A549 (cell line): ENCODE measurements at regions not wholly inside any gene's neighbourhood (a gene's known extent, or its start where the extent isn't known, plus 50 kb on each side); places are given as distances from the start of the nearest gene placed in this dataset.

ENCODE experiments used
- ATAC-seq, 2 experiments: fragments of 200-7000 bp in 1 of 2; fragments of >200 bp in 1 of 2; cut with Nextera tagmentation in 1 of 2; cut with Tn5 transposase in 1 of 2; 3 replicates each; pipeline versions ENCODE4 v1.8.0 to v1.9.1; 2018 to 2020; ENCODE audit warnings: mild to moderate bottlenecking in 1 of 2, moderate library complexity in 1 of 2
- CTCF ChIA-PET: fragments of 300-600 bp; sonication (Branson Sonifier 250); formaldehyde crosslinking; extraction: SDS; loops from one replicate; lab custom pipeline; 2021; ENCODE audit warnings: antibody characterized with exemption, inconsistent platforms; lab: Yijun Ruan, JAX
- POLR2A ChIA-PET: fragments of 350-600 bp; formaldehyde crosslinking; extraction: SDS; loops from one replicate; lab custom pipeline; 2021; ENCODE audit warnings: antibody characterized with exemption, inconsistent platforms; lab: Yijun Ruan, JAX
- DNase-seq, 2 experiments: peaks; one replicate each; pipeline versions ENCODE4 v3.0.0 to v3.0.0-alpha.2; 2011 to 2016; ENCODE audit warnings: low read depth in 1 of 2, low spot score in 1 of 2
- FAIRE-seq: peaks from 2 replicates; lab custom pipeline; 2011; peaks lifted over from hg19 to GRCh38; lab: Jason Lieb, UNC
- H3K27ac ChIP-seq, 2 experiments: fragments of >200 bp; sonication (Bioruptor Twin); formaldehyde crosslinking; 3 replicates each; pipeline ENCODE4 v1.5.1; 2016 to 2017
- H3K4me1 ChIP-seq: fragments of >200 bp; sonication (Bioruptor Twin); formaldehyde crosslinking; 3 replicates; pipeline ENCODE4 v1.6.1; 2016
- H3K4me2 ChIP-seq: fragments of >200 bp; sonication (Bioruptor Twin); formaldehyde crosslinking; 3 replicates; pipeline ENCODE4 v1.6.1; 2016
- H3K4me3 ChIP-seq: fragments of >200 bp; sonication (Bioruptor Twin); formaldehyde crosslinking; 3 replicates; pipeline ENCODE4 v1.5.1; 2016
- H3K9me3 ChIP-seq: fragments of >200 bp; sonication (Bioruptor Twin); formaldehyde crosslinking; 3 replicates; pipeline ENCODE4 v1.6.1; 2016
- ATOH8 ChIP-seq: fragments of 250-450 bp; sonication (Bioruptor Pico); IDR thresholded peaks from 2 replicates; pipeline ENCODE4 v1.5.0; 2020; ENCODE audit warnings: low read depth, mild to moderate bottlenecking, moderate library complexity
- BCL3 ChIP-seq: fragments of >200 bp; sonication (Bioruptor Twin); formaldehyde crosslinking; IDR thresholded peaks from 3 replicates; pipeline ENCODE4 v1.6.1; 2016
- CBX2 ChIP-seq: fragments of 200-600 bp; sonication (generic); IDR thresholded peaks from 2 replicates; pipeline ENCODE4 v1.6.1; 2016; ENCODE audit warnings: low read depth, mild to moderate bottlenecking, borderline replicate concordance
- CHD2 ChIP-seq: fragments of 150-350 bp; IDR thresholded peaks from 2 replicates; pipeline ENCODE4 v1.6.1; 2014; ENCODE audit warnings: low read length; ENCODE audit not compliant: partially characterized antibody
- ELK1 ChIP-seq: fragments of 150-350 bp; IDR thresholded peaks from 2 replicates; pipeline ENCODE4 v1.6.1; 2014; ENCODE audit warnings: low read depth, mild to moderate bottlenecking, low read length
- EP300 ChIP-seq, 2 experiments: fragments of >200 bp; sonication (Bioruptor Twin); formaldehyde crosslinking; IDR thresholded peaks; 2 replicates in 1 of 2; 3 replicates in 1 of 2; pipeline ENCODE4 v1.6.1; 2016 to 2017
- ESRRA ChIP-seq: fragments of 150-350 bp; IDR thresholded peaks from 2 replicates; pipeline ENCODE4 v1.6.1; 2014; ENCODE audit warnings: mild to moderate bottlenecking, low read length, borderline replicate concordance
- FOSB ChIP-seq: fragments of 250-450 bp; sonication (Bioruptor Pico); IDR thresholded peaks from 2 replicates; pipeline ENCODE4 v1.5.0; 2020; ENCODE audit warnings: mild to moderate bottlenecking, moderate library complexity
- HDAC2 ChIP-seq: fragments of 200-600 bp; sonication (generic); IDR thresholded peaks from 2 replicates; pipeline ENCODE4 v1.6.1; 2016
- HOXB13 ChIP-seq: fragments of 250-450 bp; sonication (Bioruptor Pico); IDR thresholded peaks from 2 replicates; pipeline ENCODE4 v1.5.0; 2020; ENCODE audit warnings: low read depth, mild to moderate bottlenecking, moderate library complexity
- JUNB ChIP-seq: fragments of >200 bp; sonication (Bioruptor Twin); formaldehyde crosslinking; IDR thresholded peaks from 2 replicates; pipeline ENCODE4 v1.6.1; 2016
- KDM1A ChIP-seq: fragments of 200-600 bp; sonication (generic); IDR thresholded peaks from 2 replicates; pipeline ENCODE4 v1.6.1; 2016; ENCODE audit warnings: low read depth, mild to moderate bottlenecking
- NFE2L2 ChIP-seq: fragments of 150-350 bp; conservative IDR thresholded peaks from 2 replicates; pipeline ENCODE4 v1.6.1; 2014; ENCODE audit warnings: low read length
- NR3C1 ChIP-seq: fragments of >200 bp; sonication (Bioruptor Twin); formaldehyde crosslinking; IDR thresholded peaks from 3 replicates; pipeline ENCODE4 v1.6.1; 2017
- RARB ChIP-seq: fragments of 250-450 bp; sonication (Bioruptor Pico); IDR thresholded peaks from 2 replicates; pipeline ENCODE4 v1.8.0; 2021; ENCODE audit warnings: mild to moderate bottlenecking, moderate library complexity
- RCOR1 ChIP-seq: fragments of 150-350 bp; IDR thresholded peaks from 2 replicates; pipeline ENCODE4 v1.6.1; 2014; ENCODE audit warnings: antibody characterized with exemption, low read length, low read depth
- RFX5 ChIP-seq: fragments of 450-650 bp; IDR thresholded peaks from 2 replicates; pipeline ENCODE4 v1.7.1; 2014; ENCODE audit warnings: antibody characterized with exemption, mild to moderate bottlenecking, moderate library complexity
- SREBF2 ChIP-seq: fragments of 450-650 bp; IDR thresholded peaks from 2 replicates; pipeline ENCODE4 v1.6.1; 2014; ENCODE audit warnings: mild to moderate bottlenecking, moderate library complexity
- ZFP36 ChIP-seq: fragments of 450-650 bp; IDR thresholded peaks from 2 replicates; pipeline ENCODE4 v1.6.1; 2014; ENCODE audit warnings: borderline replicate concordance; ENCODE audit not compliant: partially characterized antibody
- ZSCAN20 ChIP-seq: fragments of 250-450 bp; sonication (Bioruptor Pico); IDR thresholded peaks from 2 replicates; pipeline ENCODE4 v1.8.0; 2022; ENCODE audit warnings: mild to moderate bottlenecking, moderate library complexity
- WGBS: methylation state at CpG from one replicate; pipeline ENCODE4 v1.1.6; 2017; ENCODE audit errors: missing lambda C conversion rate; 5-methylcytosine and 5-hydroxymethylcytosine counted together
- TF ChIP-seq, protein P1 (sequence below): fragments of >200 bp; sonication (Bioruptor Twin); formaldehyde crosslinking; IDR thresholded peaks from 2 replicates; pipeline ENCODE4 v1.6.1; 2016
- TF ChIP-seq, protein P2 (sequence below): fragments of >200 bp; sonication (Bioruptor Twin); formaldehyde crosslinking; IDR thresholded peaks from 3 replicates; pipeline ENCODE4 v1.5.1; 2016
- TF ChIP-seq, protein P3 (sequence below): fragments of 250-450 bp; sonication (Bioruptor Pico); IDR thresholded peaks from 2 replicates; pipeline ENCODE4 v1.5.0; 2021; ENCODE audit warnings: mild to moderate bottlenecking, moderate library complexity, borderline replicate concordance

DNA sequence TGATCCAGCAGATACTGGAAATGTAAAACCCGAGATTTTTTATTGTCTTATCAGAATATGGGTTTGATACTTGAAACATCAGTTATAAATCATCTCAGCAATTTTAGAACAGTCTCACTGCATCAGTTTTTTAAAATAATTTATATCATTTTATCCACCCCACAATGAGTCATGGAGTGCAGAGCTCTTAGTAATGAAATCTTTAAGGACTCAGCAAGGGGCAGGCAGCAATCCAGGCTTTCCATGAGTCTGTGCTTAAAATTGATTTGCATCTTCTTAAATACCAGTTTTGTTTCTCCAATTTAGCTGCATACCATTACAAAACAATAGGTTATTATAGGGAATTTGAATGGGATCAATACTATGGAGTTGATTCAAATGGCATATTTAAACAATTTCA lies 832.3 kb downstream of the C6orf118 start:
- Histone ChIP-seq H3K4me1 (no peaks in the 10 kb centered on the region), H3K4me2 (no peak overlapping the region), H3K27ac (no peak overlapping the region), H3K4me3 (no peak overlapping the region), H3K9me3 (no peaks in the 10 kb centered on the region)
- CTCF ChIA-PET, result no interaction called here
- ATAC-seq (no peak), FAIRE-seq (no peak), DNase-seq (no peak)
- WGBS, result 0% methylated on average over 1 of the region's 1 CpG
- POLR2A ChIA-PET, result no interaction called here
- TF ChIP-seq KDM1A (no peak), NFE2L2 (no peak), ELK1 (no peak), ATOH8 (CRISPR knock-in tag) (no peak), ESRRA (no peak), HDAC2 (no peak), EP300 (IDR thresholded peaks at IDR 0.05) (no peak), SREBF2 (no peak)
- TF ChIP-seq, protein P1, sequence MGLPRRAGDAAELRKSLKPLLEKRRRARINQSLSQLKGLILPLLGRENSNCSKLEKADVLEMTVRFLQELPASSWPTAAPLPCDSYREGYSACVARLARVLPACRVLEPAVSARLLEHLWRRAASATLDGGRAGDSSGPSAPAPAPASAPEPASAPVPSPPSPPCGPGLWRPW, result no peak

DNA sequence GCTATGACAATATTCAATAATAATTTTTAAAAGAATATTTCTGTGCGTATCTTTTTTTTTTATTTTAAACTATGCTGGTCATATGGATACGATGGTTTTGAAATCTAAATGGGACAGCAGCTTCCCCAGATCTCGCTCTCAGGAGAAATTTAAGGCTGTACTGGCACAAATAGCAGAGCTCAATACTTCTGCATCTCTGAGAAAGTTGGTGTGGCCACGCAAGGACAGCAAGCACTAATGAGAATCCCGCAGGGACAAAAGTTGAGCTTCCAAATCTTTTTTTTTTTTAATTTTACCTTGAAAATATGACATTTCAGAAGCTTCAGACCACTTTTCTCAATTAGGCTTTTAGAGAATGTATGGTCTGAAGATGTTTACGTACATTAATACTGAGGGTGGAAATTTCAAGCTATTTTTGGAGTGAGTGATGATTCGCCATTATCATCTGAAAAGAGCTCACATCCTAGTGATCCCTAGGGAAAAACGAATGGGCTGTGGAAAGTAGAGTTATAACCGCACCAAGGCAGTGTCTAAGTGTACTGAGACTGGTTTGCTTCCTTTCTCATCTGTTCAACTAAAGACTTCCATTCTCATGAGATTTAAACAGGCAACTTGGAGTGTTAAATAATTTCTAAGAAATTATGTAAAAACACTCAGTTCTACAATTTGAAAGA lies 840.0 kb downstream of the C6orf118 start:
- CTCF ChIA-PET, result no interaction called here

DNA sequence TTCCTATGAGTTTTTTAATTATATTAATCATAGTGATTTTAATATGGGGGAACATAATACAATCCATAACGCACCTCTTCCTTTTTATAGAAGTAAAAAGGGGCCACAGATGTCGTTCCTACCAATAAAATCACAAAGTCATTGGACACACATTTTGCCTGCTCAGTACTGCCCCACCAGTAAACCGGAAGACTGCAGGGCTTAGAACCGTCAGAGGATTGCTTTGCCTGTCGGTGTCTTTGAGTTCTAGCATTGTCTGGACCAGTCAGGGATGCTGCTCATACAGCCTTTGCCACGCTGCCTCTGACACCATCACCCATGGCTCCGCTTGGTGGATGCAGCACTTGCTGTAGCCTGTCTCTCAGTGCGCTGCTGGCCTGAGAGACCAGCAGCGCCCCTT lies 853.6 kb downstream of the C6orf118 start:
- POLR2A ChIA-PET, result no interaction called here
- peak in 1 of 2 experiments; percentile 1 for DNase-seq
- Histone ChIP-seq H3K9me3 (no peaks in the 10 kb centered on the region), H3K4me2 (no peak overlapping the region)
- TF ChIP-seq CHD2 (no peak), ZFP36 (no peak), ZSCAN20 (no peak), JUNB (no peak), RFX5 (no peak)
- TF ChIP-seq, protein P2, sequence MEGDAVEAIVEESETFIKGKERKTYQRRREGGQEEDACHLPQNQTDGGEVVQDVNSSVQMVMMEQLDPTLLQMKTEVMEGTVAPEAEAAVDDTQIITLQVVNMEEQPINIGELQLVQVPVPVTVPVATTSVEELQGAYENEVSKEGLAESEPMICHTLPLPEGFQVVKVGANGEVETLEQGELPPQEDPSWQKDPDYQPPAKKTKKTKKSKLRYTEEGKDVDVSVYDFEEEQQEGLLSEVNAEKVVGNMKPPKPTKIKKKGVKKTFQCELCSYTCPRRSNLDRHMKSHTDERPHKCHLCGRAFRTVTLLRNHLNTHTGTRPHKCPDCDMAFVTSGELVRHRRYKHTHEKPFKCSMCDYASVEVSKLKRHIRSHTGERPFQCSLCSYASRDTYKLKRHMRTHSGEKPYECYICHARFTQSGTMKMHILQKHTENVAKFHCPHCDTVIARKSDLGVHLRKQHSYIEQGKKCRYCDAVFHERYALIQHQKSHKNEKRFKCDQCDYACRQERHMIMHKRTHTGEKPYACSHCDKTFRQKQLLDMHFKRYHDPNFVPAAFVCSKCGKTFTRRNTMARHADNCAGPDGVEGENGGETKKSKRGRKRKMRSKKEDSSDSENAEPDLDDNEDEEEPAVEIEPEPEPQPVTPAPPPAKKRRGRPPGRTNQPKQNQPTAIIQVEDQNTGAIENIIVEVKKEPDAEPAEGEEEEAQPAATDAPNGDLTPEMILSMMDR, result no peak
- TF ChIP-seq, protein P1, result no peak
- TF ChIP-seq, all 56 proteins: peak for 0
- Histone ChIP-seq H3K27ac (no peak overlapping the region), H3K4me1 (no peaks in the 10 kb centered on the region), H3K4me3 (no peak overlapping the region)
- WGBS, result 23% methylated on average over 5 of the region's 9 CpGs
- 0 out of 6 replicates have a peak, but pooled peaks of 1 of the 2 experiments have one; percentile 30 for ATAC-seq
- CTCF ChIA-PET, result no interaction called here
- no peak for FAIRE-seq

More for the DNA sequence above, 840.0 kb downstream of the C6orf118 start:
- POLR2A ChIA-PET, result no interaction called here
- H3K4me2 ChIP-seq, result no peak overlapping the region
- no peak for TF ChIP-seq BCL3
- TF ChIP-seq CBX2, result no peak
- no peak for TF ChIP-seq RCOR1
- no peak for TF ChIP-seq RARB (CRISPR knock-in tag)
- TF ChIP-seq HDAC2, result no peak
- TF ChIP-seq HOXB13 (CRISPR knock-in tag), result no peak
- TF ChIP-seq ESRRA, result no peak
- TF ChIP-seq FOSB (CRISPR knock-in tag), result no peak
- TF ChIP-seq, protein P3, sequence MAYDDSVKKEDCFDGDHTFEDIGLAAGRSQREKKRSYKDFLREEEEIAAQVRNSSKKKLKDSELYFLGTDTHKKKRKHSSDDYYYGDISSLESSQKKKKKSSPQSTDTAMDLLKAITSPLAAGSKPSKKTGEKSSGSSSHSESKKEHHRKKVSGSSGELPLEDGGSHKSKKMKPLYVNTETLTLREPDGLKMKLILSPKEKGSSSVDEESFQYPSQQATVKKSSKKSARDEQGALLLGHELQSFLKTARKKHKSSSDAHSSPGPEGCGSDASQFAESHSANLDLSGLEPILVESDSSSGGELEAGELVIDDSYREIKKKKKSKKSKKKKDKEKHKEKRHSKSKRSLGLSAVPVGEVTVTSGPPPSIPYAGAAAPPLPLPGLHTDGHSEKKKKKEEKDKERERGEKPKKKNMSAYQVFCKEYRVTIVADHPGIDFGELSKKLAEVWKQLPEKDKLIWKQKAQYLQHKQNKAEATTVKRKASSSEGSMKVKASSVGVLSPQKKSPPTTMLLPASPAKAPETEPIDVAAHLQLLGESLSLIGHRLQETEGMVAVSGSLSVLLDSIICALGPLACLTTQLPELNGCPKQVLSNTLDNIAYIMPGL (CRISPR knock-in tag), result no peak
- TF ChIP-seq NR3C1, result no peak
- ATAC-seq (no peak), DNase-seq (no peak), FAIRE-seq (no peak)
- H3K4me1 ChIP-seq, result no peaks in the 10 kb centered on the region
- no peak overlapping the region for H3K27ac ChIP-seq
- no peaks in the 10 kb centered on the region for H3K9me3 ChIP-seq
- WGBS, result 19% methylated on average over 9 of the region's 9 CpGs
- H3K4me3 ChIP-seq, result no peak overlapping the region
